Amniotic epithelial cell (primary cell): ENCODE measurements at regions not wholly inside any gene's neighbourhood (a gene's known extent, or its start where the extent isn't known, plus 50 kb on each side); places are given as distances from the start of the nearest gene placed in this dataset.

Experiments
- DNase-seq: peaks from one replicate; pipeline ENCODE4 v3.0.0-alpha.2; 2010; ENCODE audit warnings: low read depth

DNA sequence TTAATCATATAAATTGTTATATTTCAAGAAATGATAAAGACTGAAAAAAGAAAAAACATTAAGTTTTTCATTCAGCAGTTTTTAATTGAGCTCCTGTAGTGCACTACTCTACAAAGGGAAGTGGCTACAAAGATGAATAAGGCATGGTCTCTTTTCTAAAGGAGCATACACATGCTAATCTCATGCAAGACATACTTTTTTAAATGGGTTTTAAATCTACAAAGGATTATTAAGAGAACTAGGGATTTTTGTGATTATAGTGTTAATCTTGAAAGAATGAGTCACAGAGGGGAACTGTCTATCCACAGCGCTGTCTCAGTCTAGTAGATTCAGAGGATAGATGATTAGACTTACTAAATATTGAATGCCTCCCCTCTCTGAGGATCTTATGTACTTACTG, 1722.2 kb downstream of the RPA4 start:
- DNase-seq, result no peak

DNA sequence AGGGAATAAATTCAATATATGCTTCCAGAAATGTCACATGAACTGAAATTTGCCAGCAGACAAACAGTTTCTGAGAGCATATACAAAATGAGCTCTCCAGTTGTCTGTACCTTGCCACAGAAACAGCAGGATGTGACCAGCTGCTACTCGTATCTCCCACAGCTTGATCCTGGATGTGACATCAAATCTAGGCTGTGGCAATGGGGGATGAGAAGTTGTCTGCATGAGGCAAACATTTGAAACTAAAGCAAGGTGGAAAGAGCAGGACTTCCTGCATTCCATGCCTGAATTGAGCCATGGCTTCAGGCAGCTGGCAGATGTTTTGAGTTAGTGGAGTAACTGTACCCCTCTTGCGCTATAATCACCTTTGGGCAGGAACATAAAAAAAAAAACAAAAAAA, 1724.0 kb downstream of the RPA4 start:
- DNase-seq, result no peak

DNA sequence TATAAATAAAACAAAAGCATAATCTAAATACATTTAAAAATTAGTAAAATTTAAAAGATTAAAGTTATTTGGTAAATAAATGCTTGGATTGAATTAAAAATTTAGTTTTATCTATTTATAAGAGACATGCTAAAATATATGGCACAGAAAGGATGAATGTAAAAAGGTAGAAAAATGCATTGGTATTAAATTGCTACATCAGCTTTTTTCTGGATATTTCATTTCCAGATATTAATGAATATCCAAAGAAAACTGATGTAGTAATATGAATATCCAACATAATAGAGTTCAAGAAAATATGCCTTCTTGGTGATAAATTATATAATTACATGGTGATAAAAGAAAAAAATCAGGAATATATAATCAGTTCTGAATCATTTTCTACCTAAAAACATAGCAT, 1743.9 kb downstream of the RPA4 start:
- DNase-seq, result no peak

DNA sequence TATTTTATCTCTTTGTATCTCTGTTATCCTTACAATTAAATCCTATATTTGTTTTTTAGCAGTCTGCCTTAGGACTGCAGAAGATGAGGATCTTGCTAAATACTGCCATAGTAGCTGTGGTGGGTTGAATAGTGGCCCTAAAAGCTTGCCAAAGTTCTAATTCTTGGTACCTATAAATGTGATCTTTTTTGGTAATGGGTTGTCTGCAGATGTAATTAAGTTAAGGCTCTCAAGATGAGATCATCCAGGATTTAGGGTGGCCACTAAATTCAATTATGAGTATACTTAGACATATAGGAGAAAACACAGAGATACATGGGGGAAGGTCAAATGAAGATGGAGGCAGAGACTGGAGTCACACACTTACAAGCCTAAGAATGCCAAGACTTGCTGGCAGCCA, 1753.7 kb downstream of the RPA4 start:
- no peak for DNase-seq

DNA sequence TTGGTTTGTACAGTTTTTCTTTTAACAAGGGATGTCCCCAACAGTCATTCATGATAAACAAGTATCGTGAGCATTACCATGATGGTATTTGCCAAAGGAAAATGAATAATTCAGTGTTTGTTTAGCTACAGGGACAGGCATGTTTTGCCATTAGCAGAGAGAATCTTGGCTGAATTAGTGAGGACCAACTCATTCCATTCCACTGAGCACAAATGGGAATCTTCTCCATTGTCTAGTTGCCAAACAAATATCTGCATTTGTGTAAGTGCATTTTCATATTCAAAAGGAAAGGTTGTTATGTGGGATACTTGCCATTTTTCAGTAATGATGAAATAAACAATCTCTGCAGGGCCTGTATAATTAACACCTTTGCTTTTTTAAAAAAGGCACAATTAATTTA, 1762.6 kb downstream of the RPA4 start:
- no peak for DNase-seq

DNA sequence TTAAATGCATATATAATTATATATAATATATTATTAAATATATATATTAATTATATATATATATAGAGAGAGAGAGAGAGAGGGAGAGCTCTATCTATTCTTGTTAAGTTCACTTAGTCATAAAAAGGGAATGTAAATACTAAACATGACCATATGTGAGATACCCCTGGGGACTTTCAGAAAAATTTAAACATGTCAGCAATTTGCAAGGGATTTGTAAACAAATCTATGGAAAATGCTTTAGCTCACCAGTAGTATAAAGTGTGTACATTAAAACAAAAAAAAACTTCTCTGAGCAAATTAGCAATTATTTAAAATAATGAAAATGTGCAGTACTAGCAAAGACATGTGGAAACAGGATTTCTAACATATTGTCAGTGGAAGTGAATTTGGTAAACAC, 1755.5 kb downstream of the PCDH19 start:
- DNase-seq, result no peak
